Stimulated activated naive B cell treated with anti-CD40 and anti-IgM and Interleukin-4, amounts not matched to agents 10 μg/mL and 1 μg/mL and 100 μg/mL, for 72 hours (primary cell): ENCODE measurements at regions not wholly inside any gene's neighbourhood (a gene's known extent, or its start where the extent isn't known, plus 50 kb on each side); places are given as distances from the start of the nearest gene placed in this dataset.

Experiments used
- ATAC-seq, 2 donors: fragments of 150-1000 bp; cut with Tn5 transposase; replicated peaks; 2 replicates each; pipeline ENCODE4 v1.10.0; 2021; ENCODE audit warnings: moderate library complexity in 1 of 2
- DNase-seq: peaks from one replicate; pipeline ENCODE4 v3.0.0; 2021
- H3K27ac Mint-ChIP-seq: one replicate; pipeline ENCODE4 v1.8.0; 2022; ENCODE audit warnings: mild to moderate bottlenecking, mixed read lengths
- H3K27me3 Mint-ChIP-seq, 2 donors: one replicate each; pipeline ENCODE4 v1.8.0; 2022; ENCODE audit warnings: mixed read lengths in 2 of 2
- H3K36me3 Mint-ChIP-seq, 2 donors: one replicate each; pipeline ENCODE4 v1.8.0; 2022; ENCODE audit warnings: mixed read lengths in 2 of 2, mild to moderate bottlenecking in 1 of 2
- H3K4me1 Mint-ChIP-seq, 2 donors: one replicate each; pipeline ENCODE4 v1.8.0; 2022; ENCODE audit warnings: mixed read lengths in 2 of 2, mild to moderate bottlenecking in 1 of 2
- H3K4me3 Mint-ChIP-seq, 2 donors: one replicate each; pipeline ENCODE4 v1.8.0; 2022; ENCODE audit warnings: mild to moderate bottlenecking in 2 of 2, mixed read lengths in 2 of 2, moderate library complexity in 1 of 2
- H3K9me3 Mint-ChIP-seq, 2 donors: one replicate each; pipeline ENCODE4 v1.8.0; 2022; ENCODE audit warnings: mixed read lengths in 2 of 2, mild to moderate bottlenecking in 1 of 2

DNA sequence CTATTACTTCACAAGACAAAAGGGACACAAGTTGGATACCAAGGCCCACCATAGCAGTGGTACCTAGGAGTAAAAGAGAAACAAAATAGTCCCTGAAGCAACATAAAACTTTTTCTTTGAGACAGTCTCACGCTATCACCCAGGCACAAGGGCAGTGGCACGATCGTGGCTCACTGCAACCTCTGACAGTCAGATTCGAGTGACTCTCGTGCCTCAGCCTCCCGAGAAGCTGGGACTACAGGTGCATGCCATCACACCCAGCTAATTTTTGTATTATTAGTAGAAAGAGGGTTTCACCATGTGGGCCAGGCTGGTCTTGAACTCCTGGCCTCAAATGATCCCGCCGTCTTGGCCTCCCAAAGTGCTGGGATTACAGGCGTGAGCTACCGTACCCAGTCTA is 59.0 kb upstream of the KCNMA1 start:
- no peak for ATAC-seq
- peaks cover 0 to 2% of the 10 kb centered on the region in 2 donors for H3K4me1 Mint-ChIP-seq
- no peaks in the 10 kb centered on the region for H3K9me3 Mint-ChIP-seq
- H3K27me3 Mint-ChIP-seq, result peaks cover 13 to 23% of the 10 kb centered on the region in 2 donors
- H3K27ac Mint-ChIP-seq, result no peak overlapping the region
- no peak overlapping the region for H3K4me3 Mint-ChIP-seq
- H3K36me3 Mint-ChIP-seq, result no peaks in the 10 kb centered on the region
- no peak for DNase-seq

DNA sequence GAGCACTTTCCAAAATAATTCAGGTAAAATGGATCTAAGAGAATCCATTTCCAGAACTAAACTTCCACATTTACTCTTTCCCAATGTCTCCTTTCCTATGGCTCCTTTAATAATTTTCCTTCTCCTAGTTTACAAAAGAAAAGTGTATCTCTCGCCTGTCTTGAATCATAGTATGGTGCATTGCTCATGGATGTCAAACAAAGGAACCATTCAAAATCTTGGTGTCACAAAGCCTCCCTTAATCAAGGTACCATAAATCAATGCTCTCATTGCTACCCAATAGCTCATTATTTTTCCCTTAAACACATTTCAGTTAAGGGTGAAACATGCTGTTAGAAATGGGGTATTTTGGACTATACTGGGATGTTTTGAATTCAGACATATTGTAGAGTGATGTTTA is 57.6 kb upstream of the KCNMA1 start:
- Mint-ChIP-seq H3K27me3 (peaks cover 13 to 30% of the 10 kb centered on the region in 2 donors), H3K36me3 (no peaks in the 10 kb centered on the region), H3K4me3 (no peak overlapping the region), H3K9me3 (peaks cover 0 to 2% of the 10 kb centered on the region in 2 donors), H3K4me1 (peaks cover 0 to 2% of the 10 kb centered on the region in 2 donors), H3K27ac (no peak overlapping the region)
- ATAC-seq, result no peak
- DNase-seq, result no peak

DNA sequence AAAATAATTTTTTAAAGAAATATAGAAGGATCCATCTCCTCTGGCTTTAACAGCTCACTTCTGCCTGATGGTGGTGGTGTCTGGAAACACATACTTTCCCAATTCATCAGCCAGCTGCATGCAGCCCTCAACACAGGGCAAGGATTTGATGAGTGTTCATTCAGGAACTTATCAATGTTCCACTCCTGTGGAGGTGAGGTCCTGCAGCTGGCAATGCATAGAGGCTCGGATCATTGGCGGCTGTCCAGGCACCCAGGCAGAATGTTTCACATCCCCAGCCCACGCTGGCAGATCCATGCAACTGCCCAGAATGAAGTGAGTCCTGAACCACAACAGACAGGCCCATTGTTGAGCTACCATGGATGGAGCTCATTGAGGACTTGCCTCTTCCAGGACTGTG is 55.2 kb upstream of the KCNMA1 start:
- DNase-seq (no peak), ATAC-seq (no peak)
- Mint-ChIP-seq H3K4me1 (no peaks in the 10 kb centered on the region), H3K27me3 (peaks cover 9 to 42% of the 10 kb centered on the region in 2 donors), H3K4me3 (no peak overlapping the region), H3K27ac (no peak overlapping the region), H3K9me3 (peaks cover 0 to 2% of the 10 kb centered on the region in 2 donors), H3K36me3 (no peaks in the 10 kb centered on the region)

DNA sequence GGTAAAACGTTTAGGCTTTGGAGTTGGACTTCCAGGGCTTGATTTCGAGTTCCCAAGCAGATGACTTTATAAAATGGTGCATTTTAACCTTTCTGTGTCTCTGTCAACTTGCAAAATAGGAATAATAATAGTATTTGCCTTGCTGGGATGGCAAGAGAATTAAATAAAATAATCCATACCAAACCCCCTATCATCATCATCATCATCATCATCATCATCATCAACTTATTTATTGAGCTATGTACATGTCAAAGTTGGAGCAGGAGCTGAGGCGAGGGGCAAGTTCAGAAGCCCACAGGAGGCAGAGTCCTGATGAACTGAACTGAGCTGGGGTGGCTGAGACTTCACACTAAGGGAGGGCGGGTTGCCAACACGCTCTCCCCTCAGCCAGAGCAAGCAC is 51.7 kb upstream of the KCNMA1 start:
- H3K4me1 Mint-ChIP-seq, result no peaks in the 10 kb centered on the region
- no peak for DNase-seq
- H3K27me3 Mint-ChIP-seq, result peaks cover 13 to 38% of the 10 kb centered on the region in 2 donors

DNA sequence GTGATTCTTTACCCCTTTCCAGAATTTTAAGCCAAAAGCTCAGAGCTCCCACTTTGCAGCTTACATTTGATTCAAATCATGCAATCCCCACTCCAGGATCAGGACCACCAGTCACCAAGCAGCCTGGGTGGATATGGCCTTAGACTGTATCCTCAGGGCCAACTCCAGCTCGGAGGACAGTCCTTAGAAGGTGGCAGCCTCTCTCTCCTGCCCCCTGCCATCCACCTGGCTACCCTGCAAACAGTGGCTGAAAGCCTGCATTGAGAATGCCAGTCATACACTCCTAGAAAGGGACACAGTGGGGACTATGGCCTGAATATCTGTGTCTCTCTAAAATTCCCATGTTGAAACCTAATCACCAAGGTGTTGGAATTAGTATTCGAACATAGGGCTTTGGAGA is 50.0 kb upstream of the KCNMA1 start:
- peaks cover 10 to 32% of the 10 kb centered on the region in 2 donors for H3K27me3 Mint-ChIP-seq
- no peak for ATAC-seq
- no peak overlapping the region for H3K4me3 Mint-ChIP-seq
- no peaks in the 10 kb centered on the region for H3K36me3 Mint-ChIP-seq
- H3K27ac Mint-ChIP-seq, result no peak overlapping the region
- H3K4me1 Mint-ChIP-seq, result peaks cover 0 to 2% of the 10 kb centered on the region in 2 donors
- no peak for DNase-seq
- H3K9me3 Mint-ChIP-seq, result peaks cover 0 to 2% of the 10 kb centered on the region in 2 donors

More for the DNA sequence above, 51.7 kb upstream of the KCNMA1 start:
- H3K36me3 Mint-ChIP-seq, result no peaks in the 10 kb centered on the region
- no peak for ATAC-seq
- H3K9me3 Mint-ChIP-seq, result peaks cover 0 to 2% of the 10 kb centered on the region in 2 donors
- H3K27ac Mint-ChIP-seq, result no peak overlapping the region
- H3K4me3 Mint-ChIP-seq, result no peak overlapping the region
